CD4-positive, alpha-beta T cell treated with Interleukin-6 at 100 ng/mL for 8 hours (primary cell): ENCODE measurements at regions not wholly inside any gene's neighbourhood (a gene's known extent, or its start where the extent isn't known, plus 50 kb on each side); places are given as distances from the start of the nearest gene placed in this dataset.
"Not testable (repeated sequence)": the region's sequence is repeated elsewhere in the genome, so short reads cannot be mapped to it uniquely, and the experiment has no call there.

ENCODE experiments used
- DNase-seq: peaks from one replicate; pipeline ENCODE4 v3.0.0-alpha.2; 2020; ENCODE audit warnings: mixed read lengths, low spot score

DNA sequence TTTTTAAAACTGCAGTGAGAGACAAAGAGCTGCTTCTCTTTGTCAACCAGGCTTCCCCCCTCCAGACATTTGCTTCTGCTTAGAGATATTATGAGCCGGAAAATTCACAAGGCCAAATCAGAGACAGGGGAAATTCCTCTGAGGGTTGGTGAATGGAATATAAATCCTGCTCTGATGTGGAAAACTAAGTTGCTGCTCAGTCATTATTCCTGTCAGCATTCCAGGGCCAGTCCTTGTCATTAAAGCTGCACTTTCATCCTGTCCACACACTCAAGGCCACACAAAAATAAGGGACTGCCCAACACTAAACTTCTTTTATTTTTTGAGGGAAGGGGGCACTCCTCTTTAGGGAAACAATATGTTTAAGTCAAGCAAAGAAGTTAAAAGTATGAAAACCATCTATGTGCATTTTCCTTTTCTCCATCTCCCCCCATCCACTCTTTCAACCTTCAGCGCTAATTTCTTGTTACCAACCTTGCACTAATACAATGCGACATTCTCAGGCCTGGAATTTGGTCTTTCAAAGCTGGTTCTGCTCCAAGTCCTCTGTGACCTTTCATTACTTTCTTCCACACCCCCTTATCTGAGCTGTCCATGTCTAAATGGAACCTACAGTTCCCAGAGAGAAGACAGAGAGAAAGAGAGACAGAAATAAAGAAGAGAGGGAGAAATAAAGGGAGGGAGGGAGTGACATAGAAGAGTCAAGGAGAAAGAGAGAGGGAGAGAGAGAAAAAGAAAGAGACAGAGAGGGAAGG, 118.9 kb upstream of the S1PR3 start:
- DNase-seq, result no peak

GRCh38 chr9:88873635-88874034, 117.6 kb upstream of the S1PR3 start:
- DNase-seq, result no peak

- no peak for DNase-seq
Observed at GRCh38 chr9:88874391-88874790, 116.9 kb upstream of the S1PR3 start.

- DNase-seq, result no peak
Observed at GRCh38 chr9:88875400-88876120, 115.7 kb upstream of the S1PR3 start.

DNA sequence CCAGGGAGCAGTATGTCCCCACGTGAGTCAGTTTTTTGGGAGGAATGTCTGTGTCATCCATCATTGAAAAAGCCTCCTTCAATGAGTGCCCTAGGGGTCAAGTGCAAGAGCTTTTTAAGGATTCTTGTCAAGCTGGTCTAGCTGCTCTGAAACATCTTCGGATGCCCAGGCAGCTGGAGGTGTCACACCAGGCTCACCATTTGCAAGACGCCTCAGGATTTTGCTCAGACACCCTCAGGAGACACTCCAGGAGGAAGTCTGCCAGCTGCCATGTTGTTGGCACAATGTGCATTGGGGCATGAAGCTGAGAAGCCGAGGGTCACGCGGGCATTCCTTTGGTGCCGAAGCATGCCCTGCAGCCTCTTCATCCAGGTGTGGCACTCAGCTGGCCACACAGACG, 111.1 kb upstream of the S1PR3 start:
- no peak for DNase-seq

DNA sequence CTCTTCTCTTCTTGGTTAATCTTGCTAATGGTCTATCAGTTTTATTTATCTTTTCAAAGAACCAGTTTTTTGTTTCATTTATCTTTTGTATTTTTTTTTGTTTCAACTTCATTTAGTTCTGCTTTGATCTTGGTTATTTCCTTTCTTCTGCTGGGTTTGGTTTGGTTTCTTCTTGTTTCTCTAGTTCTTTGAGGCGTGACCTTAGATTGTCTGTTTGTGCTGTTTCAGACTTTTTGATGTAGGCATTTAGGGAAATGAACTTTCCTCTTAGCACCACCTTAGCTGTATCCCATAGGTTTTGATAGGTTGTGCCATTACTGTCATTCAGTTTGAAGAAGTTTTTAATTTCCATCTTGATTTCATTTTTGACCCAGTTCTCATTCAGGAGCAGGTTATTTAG, 107.0 kb upstream of the S1PR3 start:
- not testable (repeated sequence) for DNase-seq

- DNase-seq, result not testable (repeated sequence)
Observed at GRCh38 chr9:88886762-88887161, 104.5 kb upstream of the S1PR3 start.

DNA sequence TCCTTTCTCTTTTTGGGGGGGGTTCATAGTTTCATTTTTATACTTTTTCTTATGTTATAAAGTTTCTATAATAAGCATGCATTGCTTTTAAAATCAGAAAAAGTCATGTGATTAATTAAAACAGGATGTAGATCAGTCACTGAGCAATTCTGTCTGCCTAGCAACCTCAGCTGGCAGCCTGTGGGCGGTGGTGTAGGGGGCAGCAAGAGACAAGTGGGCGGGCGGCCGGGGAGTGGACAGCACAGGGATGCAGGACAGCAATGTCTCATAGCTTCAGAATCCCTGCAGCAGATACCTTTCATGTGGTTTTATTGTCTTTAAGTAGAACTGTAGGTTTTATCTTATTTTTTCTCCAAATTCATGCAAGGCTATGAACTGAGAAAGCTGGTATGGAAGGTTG, 101.9 kb upstream of the S1PR3 start:
- no peak for DNase-seq

DNA sequence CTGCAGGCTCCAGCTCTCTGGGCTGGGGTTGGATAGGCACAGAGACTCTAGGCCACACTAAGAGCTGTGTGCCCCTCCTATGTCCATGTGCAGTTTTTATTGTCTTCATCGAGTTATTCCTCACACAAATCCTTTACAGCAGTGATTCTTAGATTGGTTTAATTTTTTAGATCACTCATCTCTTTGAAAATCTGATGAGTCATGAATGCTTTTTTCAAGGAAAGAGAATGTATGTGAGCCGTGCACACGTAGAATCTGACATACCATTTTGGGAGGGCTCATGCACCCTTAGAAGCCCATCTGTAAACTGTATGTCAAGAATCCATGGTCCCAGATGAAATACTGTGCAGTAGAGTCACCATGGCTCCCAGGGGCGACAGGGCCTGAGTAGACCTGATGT, 100.7 kb upstream of the S1PR3 start:
- DNase-seq, result no peak

GRCh38 chr9:88891040-88891439, 100.2 kb upstream of the S1PR3 start:
- no peak for DNase-seq

DNA sequence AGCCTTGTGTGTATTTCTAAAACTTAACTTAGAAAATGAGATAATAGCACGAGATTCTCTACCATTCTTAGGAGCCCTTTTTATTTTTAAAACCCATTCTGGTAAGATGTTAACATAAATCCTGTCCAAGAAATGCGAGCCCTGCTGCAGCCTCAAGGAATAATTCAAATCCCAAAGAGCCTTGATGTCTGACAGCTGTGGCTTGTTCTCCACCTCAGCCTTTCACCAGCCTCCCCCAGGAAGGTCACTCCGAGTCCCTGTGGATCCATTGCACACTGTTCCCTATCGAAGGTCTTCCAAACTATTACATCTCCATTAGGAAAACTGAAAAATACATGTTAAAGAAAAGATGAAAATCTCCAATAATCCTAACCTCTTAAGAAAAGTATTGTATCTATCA, 98.5 kb upstream of the S1PR3 start:
- DNase-seq, result no peak

DNA sequence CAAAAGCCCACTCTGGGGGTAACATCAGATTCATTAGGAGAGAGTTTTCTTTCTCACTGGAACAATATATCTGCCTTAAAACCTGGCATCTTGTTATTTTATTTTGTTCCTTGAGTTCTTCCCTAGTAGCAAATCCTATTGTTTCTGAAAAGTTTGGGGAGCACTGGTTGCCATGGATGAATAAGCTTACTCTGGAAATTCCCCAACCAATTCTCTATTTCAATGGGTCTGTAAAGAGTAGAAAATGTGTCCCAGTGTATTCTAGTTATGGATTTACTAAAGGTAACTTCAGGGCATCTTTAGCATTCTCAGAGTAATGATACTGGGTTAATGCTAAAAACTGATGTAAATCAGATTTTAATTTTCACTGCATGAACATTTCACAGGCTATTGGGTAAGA, 94.2 kb upstream of the S1PR3 start:
- DNase-seq, result no peak

DNA sequence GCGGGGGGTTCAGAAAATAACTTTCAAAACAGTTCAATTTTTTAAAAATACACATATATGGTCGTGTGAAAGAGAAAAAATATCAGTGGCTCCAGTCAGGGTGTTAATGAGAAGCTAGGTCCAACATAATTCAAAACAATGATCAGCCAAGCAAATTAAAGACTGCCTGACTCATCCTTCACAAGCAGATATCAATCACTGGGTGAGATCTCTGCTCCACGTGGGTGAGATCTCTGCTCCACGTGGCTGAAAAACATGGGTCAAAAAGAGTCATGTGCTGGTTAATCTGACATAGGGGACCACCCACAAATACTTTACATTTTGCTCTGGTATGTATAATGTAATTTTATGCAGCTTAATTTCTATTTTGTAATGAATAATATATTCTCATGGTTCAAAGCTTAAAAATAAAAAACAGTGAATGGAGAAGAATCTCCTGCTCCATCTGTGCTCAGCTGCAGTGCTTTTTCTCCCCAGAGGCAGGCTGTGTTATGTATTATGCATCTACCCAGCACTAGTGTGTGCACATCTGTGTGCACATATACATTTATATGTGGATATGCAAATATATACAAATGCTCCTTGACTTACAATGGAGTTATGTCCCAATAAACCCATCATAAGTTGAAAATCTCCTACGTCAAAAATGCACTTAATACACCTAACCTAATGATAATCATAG, 93.1 kb upstream of the S1PR3 start:
- no peak for DNase-seq

- no peak for DNase-seq
Observed at GRCh38 chr9:88905506-88905905, 85.8 kb upstream of the S1PR3 start.

DNA sequence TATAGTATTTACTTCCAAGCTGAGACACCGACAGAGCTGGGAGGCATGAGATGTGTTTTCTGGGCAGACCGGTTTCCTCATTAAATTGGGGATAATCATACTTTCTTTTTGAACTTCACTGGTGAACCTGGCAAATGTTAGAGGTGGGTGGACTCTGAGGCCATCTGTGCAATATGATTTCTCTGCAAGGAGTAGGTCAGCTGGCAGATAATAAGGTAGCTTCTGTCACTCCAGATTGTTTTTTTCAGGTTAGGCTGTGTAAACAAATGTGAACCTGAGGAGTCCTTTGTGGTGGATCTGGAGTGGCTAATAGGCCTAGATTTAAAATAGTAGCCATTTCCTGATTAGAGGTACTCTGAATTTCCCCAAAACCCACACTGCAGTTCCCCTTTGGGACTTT, 75.4 kb upstream of the S1PR3 start:
- DNase-seq, result no peak

GRCh38 chr9:88916894-88917293, 74.4 kb upstream of the S1PR3 start:
- DNase-seq, result no peak

- DNase-seq, result no peak
Observed at GRCh38 chr9:88917375-88917774, 73.9 kb upstream of the S1PR3 start.

GRCh38 chr9:88918537-88918936, 72.7 kb upstream of the S1PR3 start:
- DNase-seq, result not testable (repeated sequence)

DNA sequence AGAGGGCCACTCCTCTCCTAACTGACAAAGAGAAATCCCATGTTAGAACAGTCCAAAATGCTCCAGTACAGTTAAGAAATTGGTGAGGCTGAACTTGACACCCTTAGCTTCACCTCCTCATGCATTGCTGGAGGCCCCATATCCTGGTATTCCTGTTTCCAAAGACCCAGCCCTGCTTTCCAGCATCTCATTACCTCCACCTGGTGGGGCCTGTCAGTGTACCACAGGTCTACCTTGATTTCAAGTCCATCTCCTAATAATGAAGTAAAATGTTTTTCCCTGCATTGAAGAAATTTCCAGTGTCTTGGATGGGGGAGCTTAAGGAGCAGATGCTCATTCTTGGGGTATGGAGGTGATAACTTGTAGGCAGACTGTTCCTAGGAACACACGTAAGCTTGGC, 70.6 kb upstream of the S1PR3 start:
- DNase-seq, result no peak

DNA sequence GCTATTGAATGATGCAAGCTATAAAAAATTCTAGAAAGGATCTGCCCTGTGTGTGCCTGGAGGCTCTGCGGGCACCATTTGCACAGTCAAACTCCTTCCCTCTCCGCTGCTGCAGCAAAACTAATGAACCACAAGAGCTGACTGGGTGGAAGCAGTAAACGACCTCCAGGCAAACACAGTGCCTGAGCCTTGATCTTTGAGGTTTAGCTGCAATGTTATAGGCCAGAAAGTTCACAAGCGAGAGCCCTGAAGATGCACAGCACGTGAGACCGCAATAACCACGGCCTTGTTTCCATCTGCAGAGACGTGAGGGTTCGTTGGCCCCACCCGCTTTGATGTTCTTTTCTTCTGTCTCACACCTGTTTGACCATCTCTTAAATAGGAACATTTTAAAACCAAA, 69.2 kb upstream of the S1PR3 start:
- DNase-seq, result peak; percentile 58

- no peak for DNase-seq
Observed at GRCh38 chr9:88923092-88923491, 68.2 kb upstream of the S1PR3 start.

GRCh38 chr9:88923653-88924288, 67.5 kb upstream of the S1PR3 start:
- DNase-seq, result peak; percentile 8

DNA sequence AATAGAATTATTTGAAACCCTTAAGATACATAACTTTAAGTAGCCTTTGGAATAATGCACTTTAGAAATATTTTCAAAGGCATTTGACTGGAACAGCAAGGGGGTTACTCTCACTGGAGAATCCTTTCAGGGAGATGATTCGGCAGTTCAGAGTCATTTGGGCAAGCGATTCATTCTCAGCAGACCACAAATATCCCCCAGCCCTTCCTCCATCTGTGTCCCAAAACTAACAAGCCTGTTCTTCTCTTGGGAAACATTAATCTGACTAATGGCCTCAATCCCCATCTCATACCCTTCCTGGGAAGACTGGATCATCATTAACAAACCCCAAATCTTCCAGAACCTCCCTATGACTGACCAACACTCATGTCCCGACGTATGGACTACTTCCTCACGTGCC, 65.8 kb upstream of the S1PR3 start:
- no peak for DNase-seq
